ENCODE measurements at regions not wholly inside any gene's neighbourhood (a gene's known extent, or its start where the extent isn't known, plus 50 kb on each side); places are given as distances from the start of the nearest gene placed in this dataset.

GRCh38 chr3:72296477-72297111 lies 511.6 kb upstream of the PROK2 start:
- H2AK5ac ChIP-seq (ENCODE audit: low read depth, low read length), result no peak overlapping the region

More at GRCh38 chr3:72296477-72297111, 511.6 kb upstream of the PROK2 start:
- no peak overlapping the region for H3K56ac ChIP-seq (replicated peaks; ENCODE audit: insufficient read length, low read depth, low read length)
- no peak overlapping the region for H2BK120ac ChIP-seq (replicated peaks; ENCODE audit: low read depth, low read length)
- no peaks in the 10 kb centered on the region for H4K20me1 ChIP-seq (replicated peaks in 1 of 2; ENCODE audit: control insufficient read depth in 1 of 2, insufficient read depth in 2 of 2, low read length in 2 of 2)
- no peak overlapping the region for H4K91ac ChIP-seq (replicated peaks; ENCODE audit: insufficient read length, low read length)
- peak overlapping the region; percentile 42; the same call in 1 of the 2 replicates for H2AFZ ChIP-seq (ENCODE audit: low read length)
- 0 out of 7 replicates have a peak, but pooled peaks cover 0 to 3% (median 0%) of the 10 kb centered on the region in 4 experiments for H3K27me3 ChIP-seq (replicated peaks in 1 of 4; ENCODE audit: control insufficient read depth in 3 of 4, extremely low read depth in 1 of 4, insufficient read depth in 3 of 4, low read length in 3 of 4)
- no peak overlapping the region for H4K5ac ChIP-seq (ENCODE audit: insufficient read length, low read depth, low read length)
- no peaks in the 10 kb centered on the region for H3K9me3 ChIP-seq (ENCODE audit: insufficient read depth in 2 of 2, low read depth in 1 of 2, low read length in 1 of 2)
- FAIRE-seq, result no peak
- no peak overlapping the region for H2BK15ac ChIP-seq (ENCODE audit: low read length)
- no peaks in the 10 kb centered on the region for H3K23me2 ChIP-seq (ENCODE audit: low read depth, low read length)
- H3K27ac ChIP-seq (ENCODE audit: low read depth, low read length), result no peak overlapping the region
- no peak overlapping the region for H3K9ac ChIP-seq (replicated peaks in 1 of 4; ENCODE audit: extremely low read depth in 1 of 4, low read depth in 3 of 4, low read length in 3 of 4)
- no peak overlapping the region for H3K18ac ChIP-seq (ENCODE audit: extremely low read depth, low read length)
- peaks cover 2% of the 10 kb centered on the region; the same call in 1 of the 2 replicates for H3K79me1 ChIP-seq (ENCODE audit: low read depth, low read length)
- H3K36me3 ChIP-seq (ENCODE audit: control insufficient read depth in 2 of 4, insufficient read depth in 4 of 4, low read length in 3 of 4), result no peaks in the 10 kb centered on the region
- POLR2A ChIA-PET (ENCODE audit: partially characterized antibody), result no interaction called here
- H3K4me3 ChIP-seq (ENCODE audit: extremely low read depth in 1 of 4, insufficient read depth in 2 of 4, low read depth in 3 of 4, low read length in 4 of 4), result no peak overlapping the region
- 0 out of 2 replicates have a peak, but pooled peaks have one; percentile 21 for TF ChIP-seq MAX (IDR thresholded peaks at IDR 0.05)
- no peak for TF ChIP-seq RFX5 (IDR thresholded peaks at IDR 0.05; ENCODE audit: borderline replicate concordance, low read depth, low read length)
- no peak for TF ChIP-seq TAF1 (IDR thresholded peaks at IDR 0.05; ENCODE audit: low read depth, low read length)
- peak; percentile 74 for TF ChIP-seq E2F6 (IDR thresholded peaks at IDR 0.05)
- TF ChIP-seq YY1 (IDR thresholded peaks at IDR 0.05; ENCODE audit: low read depth, low read length), result peak; percentile 68
- TF ChIP-seq CBX5 (IDR thresholded peaks at IDR 0.05; ENCODE audit: low read depth, low read length), result no peak
- no peaks in the 10 kb centered on the region for H3K79me2 ChIP-seq (ENCODE audit: control insufficient read depth in 1 of 2, insufficient read depth in 2 of 2, low read length in 2 of 2)
- H3K23ac ChIP-seq (ENCODE audit: insufficient read length), result no peak overlapping the region
- H3K14ac ChIP-seq (ENCODE audit: insufficient read length), result no peak overlapping the region
- no peak overlapping the region for H4K8ac ChIP-seq (ENCODE audit: extremely low read depth, insufficient read depth, low read length)
- H2BK12ac ChIP-seq (ENCODE audit: low read depth, low read length), result no peak overlapping the region
- no peak overlapping the region for H2BK20ac ChIP-seq (ENCODE audit: low read length)
- CTCF ChIA-PET (ENCODE audit: partially characterized antibody), result no interaction called here
- WGBS, 2 experiments (ENCODE audit: extremely low coverage in 1 of 2, insufficient coverage in 1 of 2, insufficient read length in 1 of 2, insufficient replicate concordance in 2 of 2, low coverage in 1 of 2, low lambda C conversion rate in 2 of 2, missing lambda C conversion rate in 1 of 2), result 90% methylated on average over 8 of the region's 8 CpGs; no CpG with 5 or more reads in 1 of the 2 experiments
- no peak overlapping the region for H3K4me2 ChIP-seq (ENCODE audit: insufficient read depth in 1 of 2, low read depth in 2 of 2, low read length in 2 of 2)
- DNase-seq (ENCODE audit: low read depth in 1 of 2, low spot score in 2 of 2), result no peak
- H2BK5ac ChIP-seq (ENCODE audit: low read depth, low read length), result no peak overlapping the region
- no peak overlapping the region for H3K4ac ChIP-seq (replicated peaks; ENCODE audit: insufficient read length, low read depth, low read length)
- peaks cover 0 to 11% (median 3%) of the 10 kb centered on the region in 4 experiments; a peak in 4 of 7 replicates for H3K4me1 ChIP-seq (replicated peaks in 1 of 4; ENCODE audit: control insufficient read depth in 3 of 4, insufficient read depth in 4 of 4, low read length in 3 of 4)

Measured in H1 (cell line).